HG02981 (cell line): ENCODE measurements at regions not wholly inside any gene's neighbourhood (a gene's known extent, or its start where the extent isn't known, plus 50 kb on each side); places are given as distances from the start of the nearest gene placed in this dataset.

ENCODE experiments used
- ATAC-seq: cut with Tn5 transposase; IDR thresholded peaks from one replicate; pipeline ENCODE4 v1.9.1; 2021; ENCODE audit warnings: mild to moderate bottlenecking, moderate library complexity; ENCODE audit not compliant: unreplicated experiment

DNA sequence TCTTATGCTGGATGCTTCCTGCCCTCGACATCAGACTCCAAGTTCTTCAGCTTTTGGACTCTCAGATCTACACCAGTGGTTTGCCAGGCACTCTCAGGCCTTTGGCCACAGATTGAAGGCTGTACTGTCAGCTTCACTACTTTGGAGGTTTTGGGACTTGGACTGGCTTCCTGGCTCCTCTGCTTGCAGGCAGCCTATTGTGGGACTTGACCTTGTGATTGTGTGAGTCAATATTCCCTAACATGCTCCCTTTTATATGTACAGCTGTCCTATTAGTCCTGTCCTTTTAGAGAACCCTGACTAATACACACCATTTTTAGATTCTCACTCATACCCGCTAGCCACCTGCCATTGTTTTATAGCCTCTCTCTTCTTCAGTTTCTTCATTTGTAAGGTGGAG, 382.1 kb upstream of the TSHZ2 start:
- no peak for ATAC-seq

DNA sequence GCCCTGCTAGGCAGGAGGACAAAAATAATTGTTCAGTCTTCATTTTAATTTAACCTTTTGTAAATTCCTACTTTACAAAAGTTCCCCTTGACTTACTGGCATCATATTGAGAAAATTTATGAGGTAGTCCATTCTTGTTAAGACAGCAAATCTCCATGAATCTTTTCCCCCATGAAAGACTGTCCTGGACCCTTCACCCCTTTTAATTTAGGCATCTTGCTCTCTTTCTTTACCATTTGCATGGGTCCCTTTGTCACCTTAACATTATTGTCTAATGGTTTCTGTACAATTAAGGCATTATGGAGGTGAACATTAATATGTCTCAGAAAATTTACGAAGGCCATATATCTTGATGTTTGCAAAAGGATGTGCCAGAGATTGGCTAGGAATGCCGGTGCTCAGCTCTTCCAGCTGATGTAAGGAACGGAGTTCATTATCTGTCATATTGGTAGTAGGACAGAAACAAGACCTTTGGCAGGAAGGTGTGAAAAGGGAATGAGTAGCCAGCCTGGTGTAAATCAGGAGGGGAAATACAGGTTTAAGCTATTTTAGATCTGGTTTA, 382.8 kb upstream of the TSHZ2 start:
- ATAC-seq = no peak

DNA sequence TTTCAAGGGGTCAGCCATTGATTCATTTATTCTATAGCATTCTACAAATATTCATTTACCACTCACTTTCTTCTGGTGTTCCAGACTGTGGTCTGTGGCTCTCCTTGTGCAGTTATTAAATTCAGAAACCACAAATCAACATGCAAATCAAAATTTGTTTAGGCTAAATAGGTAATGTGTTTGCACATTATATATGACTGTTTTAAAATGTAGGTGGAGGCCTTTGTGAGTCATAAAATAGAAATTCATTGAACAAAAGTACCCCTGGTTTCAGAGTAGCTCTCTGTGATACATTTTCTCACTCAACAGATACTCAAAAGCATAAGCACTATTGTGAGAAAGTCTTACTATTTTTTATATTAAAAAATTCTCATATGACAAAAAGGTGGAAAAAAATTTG, 385.5 kb upstream of the TSHZ2 start:
- no peak for ATAC-seq

DNA sequence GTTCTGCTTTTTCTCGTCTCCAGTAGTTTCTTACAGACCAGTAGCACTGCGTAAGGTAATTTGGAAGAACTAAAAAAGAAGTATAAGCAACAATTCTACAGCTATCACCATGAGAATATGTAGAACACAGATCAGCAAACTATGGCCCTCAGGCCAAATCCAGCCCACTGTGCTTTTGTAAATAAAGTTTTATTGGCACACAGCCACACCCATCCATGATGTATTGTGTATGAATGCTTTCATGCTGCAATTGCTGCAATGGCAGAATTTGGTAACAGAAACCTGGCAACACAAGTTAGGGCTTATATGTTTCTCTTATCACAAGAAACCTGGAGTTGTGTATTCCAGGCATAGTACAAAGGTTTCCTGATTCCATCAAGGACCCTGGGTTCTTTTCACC, 386.8 kb upstream of the TSHZ2 start:
- ATAC-seq = no peak

DNA sequence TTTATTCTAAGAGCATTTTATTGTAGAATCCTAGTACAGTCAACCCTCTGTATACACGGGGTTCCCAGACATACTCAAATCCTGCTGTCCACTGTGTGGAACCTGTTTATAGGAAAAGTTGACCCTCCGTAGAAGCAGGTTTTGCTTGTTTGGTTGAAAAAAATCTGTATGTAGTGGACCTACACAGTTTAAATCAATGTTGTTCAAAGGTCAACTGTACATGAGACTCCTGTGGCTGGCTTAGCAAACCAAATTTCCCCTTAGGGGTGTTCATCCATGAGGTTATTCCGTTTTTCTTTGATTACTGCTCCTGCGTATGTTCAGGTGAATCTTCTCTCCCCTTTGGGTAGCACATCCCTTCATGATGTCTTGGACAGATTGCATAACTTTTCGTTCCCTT, 387.0 kb upstream of the ZFP64 start:
- ATAC-seq = no peak

DNA sequence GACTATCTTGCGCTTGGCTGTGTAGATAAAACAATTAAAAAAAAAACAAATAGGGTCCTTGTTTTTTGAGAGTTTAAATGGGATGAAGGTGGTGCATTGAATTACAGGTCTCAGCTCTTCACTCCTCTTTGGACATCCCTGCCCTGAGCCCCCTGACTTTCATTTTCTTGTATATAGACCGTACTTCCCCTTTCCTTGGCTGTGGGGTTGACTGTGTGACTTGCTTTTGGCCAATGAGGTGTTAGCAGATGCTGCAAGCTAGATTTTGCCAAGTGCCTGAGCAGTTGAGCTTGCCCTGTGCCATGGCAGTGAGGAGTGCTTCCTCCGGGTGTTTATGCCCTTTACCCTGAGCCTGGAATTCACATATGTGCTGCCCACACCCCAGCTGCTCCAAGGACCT, 386.1 kb upstream of the ZFP64 start:
- no peak for ATAC-seq

DNA sequence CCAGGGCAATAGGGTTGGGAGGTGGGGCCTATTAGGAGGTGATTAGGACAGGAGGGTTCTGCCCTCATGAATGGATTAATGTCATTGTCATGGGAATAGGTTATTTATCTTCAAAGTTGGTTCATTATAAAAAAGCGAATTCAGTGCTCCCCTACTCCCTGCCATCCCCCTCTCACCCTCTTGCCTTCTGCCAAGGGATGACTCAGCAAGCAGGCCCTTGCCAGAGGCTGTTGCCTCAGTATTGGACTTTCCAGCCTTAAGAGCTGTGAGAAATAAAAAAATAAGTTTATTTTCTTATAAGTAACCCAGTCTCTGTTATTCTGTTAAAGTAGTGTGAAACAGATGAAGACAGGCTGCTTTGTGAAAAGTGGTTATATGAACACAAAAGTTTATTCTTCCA, 381.1 kb upstream of the ZFP64 start:
- ATAC-seq = no peak

DNA sequence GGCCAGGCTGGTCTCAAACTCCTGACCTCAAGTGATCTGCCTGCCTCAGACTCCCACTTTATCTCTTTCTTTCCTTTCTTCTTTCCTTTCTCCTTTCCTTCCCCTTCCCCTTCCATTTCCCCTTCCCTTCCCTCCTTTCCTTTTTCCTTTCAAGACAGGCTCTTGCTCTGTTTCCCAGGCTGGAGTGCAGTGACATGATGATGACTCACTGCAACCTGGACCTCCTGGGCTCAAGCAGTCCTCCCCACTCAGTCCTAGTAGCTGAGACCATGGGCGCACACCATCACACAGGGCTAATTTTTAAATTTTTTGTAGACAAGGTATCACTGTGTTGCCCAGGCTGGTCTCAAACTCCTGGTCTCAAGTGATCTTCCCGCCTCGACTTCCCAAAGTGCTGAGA, 377.6 kb upstream of the ZFP64 start:
- no peak for ATAC-seq

DNA sequence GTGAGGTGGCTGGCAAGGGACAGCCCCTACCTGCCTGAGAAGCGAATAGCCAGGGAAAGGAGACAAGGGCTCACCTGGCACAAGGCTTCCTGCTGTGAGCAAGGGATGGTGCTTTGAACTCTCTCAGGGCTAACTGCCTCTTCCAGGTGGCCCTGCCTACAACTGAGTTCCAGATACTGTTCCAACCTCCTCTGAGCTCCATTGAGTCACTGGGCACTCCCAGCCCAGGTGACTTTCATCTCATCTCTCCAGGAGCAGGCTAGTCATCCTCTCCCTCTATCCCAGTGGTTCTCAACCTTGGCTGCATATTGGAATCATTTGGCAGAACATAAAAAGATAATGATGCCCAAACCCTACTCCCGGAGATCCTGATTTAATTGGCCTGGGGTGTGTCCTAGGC, 374.0 kb upstream of the ZFP64 start:
- no peak for ATAC-seq

DNA sequence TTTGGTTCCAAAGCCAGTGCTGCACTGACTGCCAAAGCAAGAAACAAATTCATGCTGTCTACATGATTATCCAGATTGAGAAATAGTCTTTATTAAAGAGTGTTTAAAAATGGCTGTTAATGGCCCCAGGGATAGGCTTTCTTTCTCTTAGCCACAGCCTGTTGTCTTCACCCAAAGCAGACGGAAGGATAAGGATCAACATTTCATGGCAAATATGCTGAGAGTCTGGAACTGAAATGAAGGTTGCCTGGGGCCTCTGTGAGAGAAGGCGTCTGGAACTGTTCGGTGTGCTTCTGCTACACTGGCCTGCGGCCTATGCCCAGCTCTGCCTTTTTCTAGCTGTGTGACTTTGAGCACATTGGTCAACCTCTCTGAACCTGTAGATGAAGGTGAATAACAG, 373.0 kb upstream of the ZFP64 start:
- no peak for ATAC-seq

DNA sequence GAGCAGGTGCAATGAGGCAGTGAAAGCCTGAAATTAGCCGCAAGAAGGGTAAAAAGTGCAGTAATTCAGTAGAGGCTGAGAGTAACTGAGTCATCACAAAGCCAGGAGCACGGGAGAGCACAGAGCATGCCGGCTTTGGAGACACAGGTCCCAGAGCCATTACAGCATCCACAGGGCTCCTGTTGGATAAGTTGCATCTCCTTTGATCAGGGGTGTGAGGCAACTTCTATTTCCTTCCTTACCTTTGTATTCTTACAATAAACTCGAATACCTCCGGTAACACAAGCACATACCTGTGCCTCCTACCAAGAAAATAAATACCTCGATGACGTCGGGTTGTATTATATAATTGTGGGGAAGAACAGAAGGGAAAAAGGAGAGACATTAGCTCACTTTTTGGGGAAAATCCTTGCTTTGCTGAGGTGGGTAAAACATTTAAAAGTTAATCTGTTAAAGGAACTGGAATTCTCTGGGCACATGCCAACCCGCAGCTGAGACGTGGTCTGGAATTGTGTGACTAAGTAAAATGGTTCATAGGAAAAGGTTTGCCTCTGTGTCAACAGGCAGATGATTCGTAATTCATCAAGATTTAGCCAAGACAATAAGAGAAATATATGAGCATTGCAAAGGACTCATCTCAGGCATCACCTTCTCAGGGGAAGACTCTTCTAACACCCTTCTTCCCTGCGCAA, 360.7 kb upstream of the ZFP64 start:
- no peak for ATAC-seq

DNA sequence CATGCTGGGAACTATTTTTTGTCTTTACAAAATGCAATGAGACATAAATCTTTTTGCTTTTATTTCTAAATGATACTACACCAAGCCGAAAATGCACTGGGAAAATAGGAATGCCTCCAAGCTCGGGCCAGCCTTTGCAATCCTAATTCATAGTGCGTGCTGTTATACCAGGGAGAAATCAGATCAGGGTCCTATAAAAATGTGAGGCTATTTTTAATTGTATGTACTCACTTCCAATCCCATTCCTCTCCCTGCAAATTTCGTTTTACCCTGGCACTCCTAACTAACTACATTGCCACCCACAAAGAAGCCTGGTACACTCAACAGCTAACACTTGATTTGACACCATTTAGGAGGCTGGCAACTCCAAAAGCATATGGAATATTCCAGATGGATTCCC, 350.6 kb upstream of the ZFP64 start:
- ATAC-seq = no peak

DNA sequence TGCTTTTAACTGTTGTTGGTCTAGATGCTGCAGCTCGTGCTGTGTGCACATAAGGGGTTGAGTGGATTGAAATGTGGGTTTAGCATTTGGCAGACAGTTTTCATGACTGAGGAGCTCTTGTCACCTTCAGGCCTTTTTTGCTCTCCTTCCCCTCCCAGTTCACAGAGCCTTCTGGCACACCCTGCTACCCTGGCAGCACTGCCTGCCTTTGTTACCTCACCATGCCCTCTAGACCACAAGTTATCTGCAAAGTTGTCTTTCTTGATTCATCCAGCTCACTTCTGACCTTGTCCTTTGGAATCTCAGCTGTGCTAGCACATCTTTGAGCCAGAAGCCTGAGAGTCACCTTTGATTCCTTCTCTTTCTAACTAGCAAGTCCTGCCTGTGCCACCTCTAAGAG, 348.9 kb upstream of the ZFP64 start:
- ATAC-seq = no peak

DNA sequence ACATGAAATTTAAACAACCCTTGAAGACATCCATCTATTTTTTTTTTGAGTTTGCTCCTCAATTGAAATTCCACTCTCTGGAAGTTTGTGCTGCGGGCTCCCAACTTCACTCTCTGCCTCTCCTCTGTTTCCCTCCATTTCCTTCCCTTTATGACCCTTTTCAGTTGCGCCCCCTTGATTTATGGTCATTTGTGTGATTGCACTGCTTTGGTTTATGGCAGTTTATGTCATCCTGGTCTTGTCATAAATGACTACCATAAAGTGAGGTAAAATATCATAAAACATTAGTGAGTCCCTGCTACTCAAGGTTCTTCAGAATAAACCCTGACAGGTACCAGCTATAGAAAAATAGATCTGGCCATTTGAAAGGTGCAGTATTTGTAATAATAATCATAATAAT, 348.3 kb upstream of the ZFP64 start:
- no peak for ATAC-seq

DNA sequence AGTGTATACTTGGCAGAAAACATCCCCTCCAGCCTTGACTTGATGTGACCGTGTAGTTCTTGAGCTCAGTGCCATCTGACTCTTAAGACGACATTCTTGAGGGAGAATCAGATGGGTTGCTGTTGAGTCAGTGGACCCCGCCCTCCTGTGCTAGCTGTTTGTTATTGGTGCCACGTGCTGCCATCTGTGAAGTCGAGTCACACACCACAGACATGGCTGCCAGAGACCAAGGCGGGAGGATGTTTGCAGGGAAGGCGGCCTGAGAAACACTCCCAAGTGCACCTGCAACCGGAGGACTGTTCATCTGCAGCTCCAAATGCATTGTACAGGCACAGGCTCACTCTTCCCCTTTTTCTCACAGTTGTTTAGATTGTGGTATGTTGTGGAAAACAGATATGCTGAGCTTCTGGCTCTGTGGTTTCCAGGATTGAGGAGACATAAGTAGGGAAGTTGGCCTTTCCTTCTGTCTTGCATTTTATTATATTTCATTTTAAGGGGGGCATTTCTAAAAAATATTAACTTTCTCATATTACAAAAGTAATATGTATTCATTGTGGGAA, 345.3 kb upstream of the ZFP64 start:
- no peak for ATAC-seq

DNA sequence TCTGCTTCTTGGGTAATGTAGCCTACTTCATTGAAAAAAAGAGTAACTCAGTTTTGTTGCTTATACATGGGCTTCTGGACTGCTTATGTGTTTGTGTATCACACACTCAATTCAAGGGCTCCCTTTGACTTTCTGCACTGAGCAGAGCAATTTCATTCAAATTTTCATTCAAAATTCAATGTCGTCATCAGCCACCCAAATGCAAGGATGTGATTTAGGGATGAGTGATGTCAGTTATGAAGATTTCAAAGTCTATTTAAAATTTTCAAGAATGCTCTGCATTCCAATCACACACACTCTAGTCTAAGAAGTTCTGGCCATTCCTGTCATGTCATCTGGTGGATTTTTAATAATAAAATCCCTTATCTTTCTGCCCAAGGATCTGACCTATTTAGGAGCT, 344.5 kb upstream of the ZFP64 start:
- no peak for ATAC-seq

DNA sequence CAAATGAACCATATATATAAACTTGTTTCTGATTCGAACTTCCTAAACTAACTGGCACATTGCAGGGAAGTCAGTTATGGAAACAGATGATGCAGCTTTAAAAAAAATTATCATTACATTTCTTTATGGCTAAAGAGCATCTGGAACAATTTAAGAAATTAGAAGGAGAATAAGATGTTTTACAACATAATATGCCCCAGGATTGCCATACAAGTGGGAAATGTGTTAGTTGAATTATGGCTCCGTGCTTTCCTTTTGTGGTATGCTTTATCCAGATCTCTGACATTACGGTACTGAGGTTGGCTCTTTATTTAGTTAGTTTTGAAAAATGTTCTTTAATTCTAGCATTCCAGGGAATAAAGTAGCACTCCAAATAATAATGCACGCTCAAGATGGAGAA, 343.0 kb upstream of the ZFP64 start:
- no peak for ATAC-seq

DNA sequence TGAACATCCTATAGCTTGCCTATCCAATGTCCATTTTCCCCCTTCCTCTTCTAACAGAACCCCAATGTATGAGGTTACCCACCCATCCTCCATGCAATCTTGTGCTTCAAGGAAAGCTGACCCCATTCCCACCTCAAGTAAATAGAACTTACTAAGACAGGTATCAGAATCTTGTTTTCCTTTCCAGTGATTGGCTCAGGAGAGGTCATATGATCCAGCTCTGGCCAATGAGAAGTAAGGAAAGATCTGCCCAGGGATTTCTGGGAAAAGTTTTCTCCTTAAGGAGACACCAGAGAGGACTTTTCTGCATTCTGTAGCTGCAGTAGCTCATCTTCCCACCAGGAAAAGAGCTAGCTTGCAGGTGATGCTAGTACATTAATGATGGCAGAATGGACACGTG, 341.8 kb upstream of the ZFP64 start:
- no peak for ATAC-seq

DNA sequence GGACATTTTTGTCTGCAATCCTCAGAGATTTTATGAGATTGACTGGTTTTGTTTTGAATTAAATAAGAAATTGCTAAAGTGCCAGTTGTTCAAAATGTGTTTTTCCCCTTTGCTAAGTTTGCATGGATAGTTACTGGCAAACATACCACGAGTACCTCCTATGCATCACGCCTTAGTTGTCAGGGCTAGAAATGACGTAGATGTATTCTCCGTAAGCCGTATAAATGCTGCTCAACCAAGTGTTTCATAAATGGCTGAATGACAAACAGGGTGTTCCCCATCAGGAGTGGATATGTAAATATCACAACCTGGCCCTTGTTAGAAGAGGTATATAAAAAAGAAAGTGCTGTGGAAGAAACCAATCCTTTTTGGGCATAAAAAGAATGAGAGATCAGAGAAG, 341.1 kb upstream of the ZFP64 start:
- ATAC-seq = no peak

DNA sequence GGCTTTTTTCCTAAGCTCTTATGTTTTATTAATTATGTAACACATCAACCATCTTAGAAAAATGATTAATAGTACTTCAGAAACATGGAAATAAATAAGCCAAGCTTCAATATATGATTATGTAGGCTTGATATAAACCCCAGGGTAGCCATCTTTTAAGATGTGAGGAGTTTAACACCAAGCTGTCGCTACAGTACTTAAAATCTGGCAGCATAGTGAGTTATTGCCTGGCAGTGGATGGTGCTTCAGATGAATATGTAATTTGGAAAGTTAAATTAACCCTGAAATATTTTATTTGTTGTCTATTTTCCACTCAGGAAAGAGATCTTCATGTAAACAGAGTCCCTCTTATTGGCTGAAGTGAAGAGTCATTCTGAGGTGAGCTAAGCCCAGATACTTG, 339.0 kb upstream of the ZFP64 start:
- ATAC-seq = no peak

DNA sequence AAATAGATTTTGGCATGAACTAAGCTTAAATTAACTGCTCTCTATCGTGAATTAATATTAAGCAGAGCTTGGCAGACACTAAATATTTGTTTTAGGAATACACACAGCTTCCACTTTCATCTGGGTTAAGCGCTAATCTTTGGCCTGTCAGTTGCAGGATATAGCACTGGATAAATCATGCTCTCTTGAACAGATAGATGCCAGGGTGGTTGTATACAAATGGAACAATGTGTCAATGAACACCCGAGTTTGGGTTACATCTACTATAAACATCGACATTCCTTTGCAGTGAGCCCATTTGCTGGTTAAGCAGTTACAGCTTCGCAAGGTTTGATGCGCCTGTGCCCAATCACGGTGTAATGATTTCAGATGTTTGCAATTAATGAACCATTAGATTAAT, 338.2 kb upstream of the ZFP64 start:
- ATAC-seq = no peak

DNA sequence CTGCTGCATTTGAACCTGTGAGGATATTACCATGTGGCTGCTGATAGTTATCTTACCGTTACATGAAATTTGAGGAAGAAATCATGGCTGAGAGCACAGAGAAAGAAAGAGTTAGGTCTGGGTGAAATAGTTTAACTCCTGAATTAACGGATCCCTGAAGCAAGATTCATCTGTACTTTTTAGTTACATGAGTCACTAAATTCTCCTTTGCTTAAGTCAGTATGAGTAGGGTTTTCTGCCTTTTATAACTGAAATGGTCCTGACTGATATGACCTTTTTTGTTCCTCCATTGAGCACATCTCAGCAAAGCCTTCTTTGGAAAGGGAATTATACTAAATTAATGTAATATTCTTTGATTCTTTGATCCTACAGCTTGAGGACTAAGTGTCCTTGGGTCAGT, 333.3 kb upstream of the ZFP64 start:
- ATAC-seq = no peak

DNA sequence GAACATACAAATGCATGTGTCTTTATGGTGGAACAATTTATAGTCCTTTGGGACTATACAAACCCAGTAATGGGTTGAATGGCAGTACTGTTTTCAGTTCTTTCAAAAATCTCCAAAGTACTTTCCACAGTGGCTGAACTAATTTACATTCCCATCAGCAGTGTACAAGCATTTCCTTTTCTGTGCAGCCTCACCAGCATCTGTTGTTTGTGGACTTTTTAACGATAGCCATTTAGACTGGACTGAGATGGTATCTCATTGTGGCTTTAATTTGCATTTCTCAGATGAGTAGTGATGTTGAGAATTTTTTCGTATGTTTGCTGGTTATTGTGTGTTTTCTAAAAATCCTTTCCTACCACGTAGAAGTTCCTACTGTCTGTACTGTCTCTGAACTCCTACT, 327.2 kb upstream of the ZFP64 start:
- ATAC-seq = no peak
